GM10266 (cell line): ENCODE measurements at regions not wholly inside any gene's neighbourhood (a gene's known extent, or its start where the extent isn't known, plus 50 kb on each side); places are given as distances from the start of the nearest gene placed in this dataset.

ENCODE experiments used
- DNase-seq: peaks from one replicate; pipeline ENCODE4 v3.0.0; 2012; ENCODE audit errors: extremely low spot score
- CTCF ChIP-seq: IDR thresholded peaks from 2 replicates; pipeline ENCODE4 v1.5.1; 2012; ENCODE audit warnings: mild to moderate bottlenecking, low read depth; ENCODE audit not compliant: control insufficient read depth, insufficient read depth; ENCODE audit errors: missing control alignments

- no peak for TF ChIP-seq CTCF
- DNase-seq = no peak
Measured at GRCh38 chr7:131620673-131621609, 64.5 kb upstream of the PODXL start.

GRCh38 chr7:131619336-131620305, 63.2 kb upstream of the PODXL start:
- no peak for DNase-seq
- no peak for TF ChIP-seq CTCF

GRCh38 chr7:131618391-131618790, 62.0 kb upstream of the PODXL start:
- no peak for DNase-seq

GRCh38 chr7:131616487-131617200, 60.2 kb upstream of the PODXL start:
- no peak for DNase-seq
- no peak for TF ChIP-seq CTCF

More at GRCh38 chr7:131618391-131618790, 62.0 kb upstream of the PODXL start:
- TF ChIP-seq CTCF = no peak

- DNase-seq = no peak
- TF ChIP-seq CTCF = no peak
Measured at GRCh38 chr7:131613909-131614308, 57.5 kb upstream of the PODXL start.

- no peak for TF ChIP-seq CTCF
- DNase-seq = no peak
Measured at GRCh38 chr7:131610007-131610406, 53.6 kb upstream of the PODXL start.
